LNCAP (cell line): ENCODE measurements at regions not wholly inside any gene's neighbourhood (a gene's known extent, or its start where the extent isn't known, plus 50 kb on each side); places are given as distances from the start of the nearest gene placed in this dataset.
A peak's percentile ranks its signal among the peaks of the same experiment; 100 is the strongest.

Experiments
- CTCF ChIP-seq: fragments of 450-650 bp; IDR thresholded peaks from 2 replicates; pipeline ENCODE4 v1.5.1; 2017; ENCODE audit warnings: mild to moderate bottlenecking

GRCh38 chr3:132210476-132211346 is 106.5 kb upstream of the ACP3 start:
- TF ChIP-seq CTCF = peak; percentile 88

- no peak for TF ChIP-seq CTCF
These were observed 105.3 kb upstream of the ACP3 start for GRCh38 chr3:132211896-132212295.

- no peak for TF ChIP-seq CTCF
These were observed 98.1 kb upstream of the ACP3 start for GRCh38 chr3:132218817-132219755.

- TF ChIP-seq CTCF = no peak
These were observed 96.2 kb upstream of the ACP3 start for GRCh38 chr3:132220986-132221385.

- TF ChIP-seq CTCF = no peak
These were observed 94.2 kb upstream of the ACP3 start for GRCh38 chr3:132222868-132223538.

GRCh38 chr3:132225664-132226063 is 91.5 kb upstream of the ACP3 start:
- no peak for TF ChIP-seq CTCF

- TF ChIP-seq CTCF = no peak
These were observed 88.3 kb upstream of the ACP3 start for GRCh38 chr3:132228923-132229322.
